ENCODE measurements at regions not wholly inside any gene's neighbourhood (a gene's known extent, or its start where the extent isn't known, plus 50 kb on each side); places are given as distances from the start of the nearest gene placed in this dataset.

- H4K20me1 ChIP-seq (ENCODE audit: insufficient read depth): no peaks in the 10 kb centered on the region
- no peak overlapping the region for H3K9ac ChIP-seq
- no peaks in the 10 kb centered on the region for H3K27me3 ChIP-seq (ENCODE audit: insufficient read depth, low read depth)
- no peak overlapping the region for H3K27ac ChIP-seq
- no peaks in the 10 kb centered on the region for H3K4me1 ChIP-seq (ENCODE audit: low read depth, poor library complexity, severe bottlenecking)
- no peak overlapping the region for H3K4me2 ChIP-seq
- H3K79me2 ChIP-seq (ENCODE audit: insufficient read depth, low read depth): no peaks in the 10 kb centered on the region
- no peak overlapping the region for H3K4me3 ChIP-seq (IDR thresholded peaks at IDR 0.05; ENCODE audit: insufficient read depth, low read depth, low read length)
- no peak for TF ChIP-seq CTCF (conservative IDR thresholded peaks at IDR 0.05; ENCODE audit: low read depth, low read length)
- H3K36me3 ChIP-seq (ENCODE audit: insufficient read depth): no peaks in the 10 kb centered on the region
- H2AFZ ChIP-seq (ENCODE audit: low read depth): no peak overlapping the region
These were observed 548.0 kb upstream of the SEMA3D start for GRCh38 chr7:85734823-85735222.

- no peaks in the 10 kb centered on the region for H3K27me3 ChIP-seq (ENCODE audit: insufficient read depth, low read depth)
- no peak for TF ChIP-seq CTCF (conservative IDR thresholded peaks at IDR 0.05; ENCODE audit: low read depth, low read length)
- no peak overlapping the region for H3K4me3 ChIP-seq (IDR thresholded peaks at IDR 0.05; ENCODE audit: insufficient read depth, low read depth, low read length)
- H3K4me1 ChIP-seq (ENCODE audit: low read depth, poor library complexity, severe bottlenecking): no peaks in the 10 kb centered on the region
- no peak overlapping the region for H3K4me2 ChIP-seq
- no peak overlapping the region for H3K27ac ChIP-seq
- H2AFZ ChIP-seq (ENCODE audit: low read depth): no peak overlapping the region
- no peaks in the 10 kb centered on the region for H4K20me1 ChIP-seq (ENCODE audit: insufficient read depth)
- H3K9ac ChIP-seq: no peak overlapping the region
- H3K36me3 ChIP-seq (ENCODE audit: insufficient read depth): no peaks in the 10 kb centered on the region
- no peaks in the 10 kb centered on the region for H3K79me2 ChIP-seq (ENCODE audit: insufficient read depth, low read depth)
These were observed 546.5 kb upstream of the SEMA3D start for GRCh38 chr7:85733169-85733915.

- H3K4me2 ChIP-seq: no peak overlapping the region
- H3K9ac ChIP-seq: no peak overlapping the region
- no peak overlapping the region for H3K4me3 ChIP-seq (IDR thresholded peaks at IDR 0.05; ENCODE audit: insufficient read depth, low read depth, low read length)
- H3K27me3 ChIP-seq (ENCODE audit: insufficient read depth, low read depth): no peaks in the 10 kb centered on the region
- H3K27ac ChIP-seq: no peak overlapping the region
- H4K20me1 ChIP-seq (ENCODE audit: insufficient read depth): no peaks in the 10 kb centered on the region
- no peaks in the 10 kb centered on the region for H3K4me1 ChIP-seq (ENCODE audit: low read depth, poor library complexity, severe bottlenecking)
- no peak overlapping the region for H2AFZ ChIP-seq (ENCODE audit: low read depth)
- H3K36me3 ChIP-seq (ENCODE audit: insufficient read depth): no peaks in the 10 kb centered on the region
- H3K79me2 ChIP-seq (ENCODE audit: insufficient read depth, low read depth): no peaks in the 10 kb centered on the region
- TF ChIP-seq CTCF (conservative IDR thresholded peaks at IDR 0.05; ENCODE audit: low read depth, low read length): no peak
These were observed 543.2 kb upstream of the SEMA3D start for GRCh38 chr7:85730012-85730411.

GRCh38 chr7:85725026-85725425 lies 538.2 kb upstream of the SEMA3D start:
- Histone ChIP-seq H3K9ac (no peak overlapping the region), H3K4me1 (ENCODE audit: low read depth, poor library complexity, severe bottlenecking) (no peaks in the 10 kb centered on the region), H3K27me3 (ENCODE audit: insufficient read depth, low read depth) (no peaks in the 10 kb centered on the region), H3K36me3 (ENCODE audit: insufficient read depth) (no peaks in the 10 kb centered on the region), H3K79me2 (ENCODE audit: insufficient read depth, low read depth) (no peaks in the 10 kb centered on the region), H3K4me2 (no peak overlapping the region), H2AFZ (ENCODE audit: low read depth) (no peak overlapping the region), H3K4me3 (IDR thresholded peaks at IDR 0.05; ENCODE audit: insufficient read depth, low read depth, low read length) (no peak overlapping the region), H4K20me1 (ENCODE audit: insufficient read depth) (no peaks in the 10 kb centered on the region), H3K27ac (no peak overlapping the region)
- TF ChIP-seq CTCF (conservative IDR thresholded peaks at IDR 0.05; ENCODE audit: low read depth, low read length): no peak
